Vagina (tissue), 2 donors: ENCODE measurements at regions not wholly inside any gene's neighbourhood (a gene's known extent, or its start where the extent isn't known, plus 50 kb on each side); places are given as distances from the start of the nearest gene placed in this dataset.

Source experiments
- DNase-seq, 2 donors: peaks; one replicate each; pipeline ENCODE4 v3.0.0-alpha.2; 2017; ENCODE audit errors: extremely low spot score in 2 of 2
- H3K27ac ChIP-seq: fragments of 200-600 bp; sonication (generic); one replicate; pipeline ENCODE4 v1.5.1; 2019
- H3K27me3 ChIP-seq: fragments of 200-600 bp; sonication (generic); one replicate; pipeline ENCODE4 v1.5.1; 2019
- H3K36me3 ChIP-seq, 2 donors: fragments of 200-600 bp; sonication (generic); one replicate each; pipeline ENCODE4 v1.5.1; 2017 to 2019
- H3K4me1 ChIP-seq: fragments of 200-600 bp; sonication (generic); one replicate; pipeline ENCODE4 v1.5.1; 2019
- H3K4me3 ChIP-seq, 2 donors: fragments of 200-600 bp; sonication (generic); 1 replicate in 1 of 2; 2 replicates in 1 of 2; pipeline ENCODE4 v1.5.1; 2016 to 2019
- H3K9me3 ChIP-seq: fragments of 200-600 bp; sonication (generic); one replicate; pipeline ENCODE4 v1.5.1; 2019
- POLR2A ChIP-seq, 2 donors: fragments of 450-650 bp; IDR thresholded peaks; one replicate each; pipeline ENCODE4 v1.6.1; 2017; ENCODE audit warnings: antibody characterized with exemption in 2 of 2, mild to moderate bottlenecking in 2 of 2, moderate library complexity in 2 of 2
- POLR2AphosphoS5 ChIP-seq, 2 donors: sonication (generic); formaldehyde crosslinking; IDR thresholded peaks; one replicate each; pipeline ENCODE4 v1.9.0; 2017; ENCODE audit warnings: antibody characterized with exemption in 2 of 2, mild to moderate bottlenecking in 2 of 2, low read depth in 1 of 2; ENCODE audit not compliant: insufficient read depth in 1 of 2
- intact Hi-C: fragments of 100-400 bp; cut with DNase I; formaldehyde crosslinking; loops from one replicate; pipeline ENCODE4 v1.15.1; 2023
- TF ChIP-seq, protein P1 (sequence below), 3 experiments: fragments of 450-650 bp in 2 of 3; fragments of 200-600 bp in 1 of 3; sonication (generic) in 1 of 3; IDR thresholded peaks; one replicate each; pipeline ENCODE4 v1.5.1; 2017 to 2019; ENCODE audit warnings: antibody characterized with exemption in 3 of 3, mild to moderate bottlenecking in 2 of 3, moderate library complexity in 2 of 3

DNA sequence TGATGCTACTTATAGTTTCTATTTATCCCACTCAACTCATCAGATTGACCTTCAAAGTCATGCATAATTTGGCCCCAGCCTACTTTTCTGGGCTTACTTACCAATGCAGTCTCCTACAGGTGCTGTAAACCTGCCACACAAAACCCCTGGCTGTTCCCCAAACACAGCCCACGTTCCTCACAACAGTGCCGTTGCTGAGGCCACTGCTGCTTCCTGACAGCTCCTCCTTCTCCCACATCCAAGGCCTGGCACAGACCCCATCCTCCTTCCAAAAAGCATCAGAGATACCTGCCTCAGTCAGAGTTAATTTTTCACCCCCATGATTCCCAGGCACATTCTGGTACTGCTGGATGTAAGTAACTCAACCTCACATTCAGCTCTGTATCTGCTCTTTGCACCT is 68.1 kb upstream of the SIMC1 start:
- H3K36me3 ChIP-seq: no peaks in the 10 kb centered on the region
- intact Hi-C loops: no loop called here
- no peak overlapping the region for H3K27ac ChIP-seq
- TF ChIP-seq POLR2AphosphoS5 (IDR thresholded peaks at IDR 0.05; ENCODE audit: insufficient read depth in 1 of 2, low read depth in 1 of 2) (no peak), POLR2A (IDR thresholded peaks at IDR 0.05) (no peak)
- TF ChIP-seq, protein P1, sequence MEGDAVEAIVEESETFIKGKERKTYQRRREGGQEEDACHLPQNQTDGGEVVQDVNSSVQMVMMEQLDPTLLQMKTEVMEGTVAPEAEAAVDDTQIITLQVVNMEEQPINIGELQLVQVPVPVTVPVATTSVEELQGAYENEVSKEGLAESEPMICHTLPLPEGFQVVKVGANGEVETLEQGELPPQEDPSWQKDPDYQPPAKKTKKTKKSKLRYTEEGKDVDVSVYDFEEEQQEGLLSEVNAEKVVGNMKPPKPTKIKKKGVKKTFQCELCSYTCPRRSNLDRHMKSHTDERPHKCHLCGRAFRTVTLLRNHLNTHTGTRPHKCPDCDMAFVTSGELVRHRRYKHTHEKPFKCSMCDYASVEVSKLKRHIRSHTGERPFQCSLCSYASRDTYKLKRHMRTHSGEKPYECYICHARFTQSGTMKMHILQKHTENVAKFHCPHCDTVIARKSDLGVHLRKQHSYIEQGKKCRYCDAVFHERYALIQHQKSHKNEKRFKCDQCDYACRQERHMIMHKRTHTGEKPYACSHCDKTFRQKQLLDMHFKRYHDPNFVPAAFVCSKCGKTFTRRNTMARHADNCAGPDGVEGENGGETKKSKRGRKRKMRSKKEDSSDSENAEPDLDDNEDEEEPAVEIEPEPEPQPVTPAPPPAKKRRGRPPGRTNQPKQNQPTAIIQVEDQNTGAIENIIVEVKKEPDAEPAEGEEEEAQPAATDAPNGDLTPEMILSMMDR (IDR thresholded peaks at IDR 0.05): no peak
- no peaks in the 10 kb centered on the region for H3K27me3 ChIP-seq
- no peaks in the 10 kb centered on the region for H3K9me3 ChIP-seq
- no peak for DNase-seq
- H3K4me3 ChIP-seq: no peak overlapping the region
- no peaks in the 10 kb centered on the region for H3K4me1 ChIP-seq

DNA sequence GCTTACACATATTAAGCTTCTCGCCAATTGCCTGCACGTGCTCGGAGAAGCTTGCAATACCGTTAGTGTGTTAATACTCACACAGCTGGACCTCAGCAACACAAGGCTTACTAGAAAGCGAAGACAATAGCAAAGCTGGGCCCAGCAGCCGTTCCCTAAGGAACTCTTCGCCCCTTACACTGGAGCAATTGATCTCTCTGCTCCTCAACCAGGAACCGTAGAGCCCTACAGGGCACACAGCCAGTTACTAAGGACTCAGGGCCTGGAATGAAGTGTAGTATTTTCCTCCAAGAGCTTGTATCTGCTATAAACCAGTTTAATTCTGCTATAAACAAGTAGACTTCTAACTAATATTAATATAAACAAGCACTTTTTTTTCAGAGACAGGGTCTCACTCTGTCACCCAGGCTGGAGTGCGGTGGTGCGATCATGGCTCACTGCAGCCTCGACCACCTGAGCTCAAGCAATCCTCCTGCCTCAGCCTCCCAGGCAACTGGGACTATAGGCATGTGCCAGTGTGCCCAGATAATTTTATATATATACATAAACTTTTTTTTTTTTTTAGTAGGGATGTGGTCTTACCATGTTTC is 67.0 kb upstream of the SIMC1 start:
- no peaks in the 10 kb centered on the region for H3K27me3 ChIP-seq
- intact Hi-C loops: no loop called here
- TF ChIP-seq POLR2AphosphoS5 (IDR thresholded peaks at IDR 0.05; ENCODE audit: insufficient read depth in 1 of 2, low read depth in 1 of 2) (no peak), POLR2A (IDR thresholded peaks at IDR 0.05) (no peak)
- TF ChIP-seq, protein P1 (IDR thresholded peaks at IDR 0.05): no peak
- no peak overlapping the region for H3K4me3 ChIP-seq
- H3K27ac ChIP-seq: no peak overlapping the region
- H3K36me3 ChIP-seq: no peaks in the 10 kb centered on the region
- H3K4me1 ChIP-seq: no peaks in the 10 kb centered on the region
- DNase-seq: no peak
- no peaks in the 10 kb centered on the region for H3K9me3 ChIP-seq

DNA sequence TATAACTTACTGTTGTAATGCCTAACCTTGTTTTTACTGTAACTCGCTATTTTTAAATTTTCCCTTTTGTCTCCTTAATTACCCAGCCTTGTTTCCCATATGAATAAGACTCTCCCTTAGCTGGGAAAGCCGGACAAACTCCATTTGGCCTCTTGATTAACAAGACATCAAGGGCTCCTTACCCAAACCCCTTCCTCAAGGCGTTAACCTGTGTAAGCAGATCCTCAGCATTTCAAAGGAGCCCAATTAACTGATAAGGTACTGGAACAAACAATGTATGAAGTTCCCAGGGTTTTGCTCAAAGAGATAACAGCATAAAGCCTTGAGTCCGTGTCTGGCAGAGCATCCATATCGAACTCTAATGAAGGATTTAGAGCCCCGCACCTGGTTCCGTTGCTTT is 66.0 kb upstream of the SIMC1 start:
- no peaks in the 10 kb centered on the region for H3K9me3 ChIP-seq
- intact Hi-C loops: no loop called here
- no peak for DNase-seq
- no peaks in the 10 kb centered on the region for H3K36me3 ChIP-seq
- TF ChIP-seq, protein P1 (IDR thresholded peaks at IDR 0.05): no peak
- TF ChIP-seq POLR2A (IDR thresholded peaks at IDR 0.05): no peak
- no peak overlapping the region for H3K27ac ChIP-seq
- no peaks in the 10 kb centered on the region for H3K27me3 ChIP-seq
- H3K4me3 ChIP-seq: no peak overlapping the region
- H3K4me1 ChIP-seq: no peaks in the 10 kb centered on the region

DNA sequence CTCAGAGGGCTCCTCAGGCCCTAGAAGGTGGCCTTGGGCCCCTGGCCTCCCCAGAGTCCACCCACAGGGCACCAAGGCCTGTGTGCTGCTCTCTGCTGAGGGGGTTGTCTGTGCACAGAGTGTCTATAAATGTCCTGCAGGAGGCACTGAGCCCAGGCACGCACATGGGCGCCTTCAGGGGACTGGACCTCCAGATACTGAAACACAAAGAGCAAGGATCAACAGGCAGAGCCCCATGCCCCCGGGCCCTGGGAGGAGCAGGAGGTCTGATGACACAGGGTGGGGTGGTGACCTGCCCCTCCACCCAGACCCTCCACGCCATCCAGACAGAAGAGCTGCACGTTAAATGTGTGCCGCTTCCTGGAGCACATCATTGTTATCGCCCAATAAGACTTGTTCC is 64.6 kb upstream of the SIMC1 start:
- Histone ChIP-seq H3K36me3 (no peaks in the 10 kb centered on the region), H3K4me3 (no peak overlapping the region), H3K27ac (no peak overlapping the region), H3K27me3 (no peaks in the 10 kb centered on the region), H3K4me1 (no peaks in the 10 kb centered on the region), H3K9me3 (no peaks in the 10 kb centered on the region)
- TF ChIP-seq, protein P1 (IDR thresholded peaks at IDR 0.05): no peak
- no peak for TF ChIP-seq POLR2A (IDR thresholded peaks at IDR 0.05)
- peak in 1 of 2 donors; percentile 58 for DNase-seq
- intact Hi-C loops: no loop called here

DNA sequence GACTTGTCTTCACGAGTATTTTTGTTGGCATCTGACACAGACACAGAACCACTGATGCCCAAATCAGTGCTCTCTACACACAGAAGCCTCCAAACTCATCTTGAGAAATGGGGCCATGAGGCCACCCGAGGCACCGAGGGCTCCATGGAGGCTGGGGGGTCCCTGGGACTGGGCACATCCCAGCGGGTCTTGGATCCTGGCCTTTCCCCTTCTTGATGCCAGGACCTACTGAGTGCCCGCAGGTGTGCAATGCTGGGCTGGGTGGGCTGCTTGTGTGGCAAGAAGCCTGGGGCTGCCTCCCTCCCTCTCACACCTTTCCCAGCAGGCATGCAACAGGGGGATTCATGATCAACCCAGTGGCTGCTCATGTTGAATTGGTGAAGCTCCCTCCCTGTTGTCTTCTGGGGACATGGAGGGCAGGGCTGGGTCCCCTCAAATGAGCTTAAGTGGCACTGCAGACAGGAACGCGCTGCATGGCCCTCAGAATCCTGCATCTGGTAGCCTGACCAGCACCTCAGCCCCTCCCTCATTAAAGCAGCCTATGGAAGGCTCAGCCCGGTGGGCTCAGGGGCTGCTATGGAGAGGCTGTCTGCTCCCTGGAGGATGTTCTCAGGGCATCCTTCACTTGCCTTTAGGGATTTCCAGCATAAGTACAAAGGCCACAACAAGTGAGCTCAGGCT is 63.7 kb upstream of the SIMC1 start:
- Histone ChIP-seq H3K4me3 (no peak overlapping the region), H3K36me3 (no peaks in the 10 kb centered on the region), H3K9me3 (no peaks in the 10 kb centered on the region), H3K27ac (no peak overlapping the region), H3K27me3 (no peaks in the 10 kb centered on the region), H3K4me1 (no peaks in the 10 kb centered on the region)
- DNase-seq: peak in 1 of 2 donors; percentile 64
- intact Hi-C loops: no loop called here
- TF ChIP-seq, protein P1 (IDR thresholded peaks at IDR 0.05): no peak
- no peak for TF ChIP-seq POLR2A (IDR thresholded peaks at IDR 0.05)
- TF ChIP-seq POLR2AphosphoS5 (IDR thresholded peaks at IDR 0.05; ENCODE audit: insufficient read depth in 1 of 2, low read depth in 1 of 2): no peak
